ENCODE measurements at regions not wholly inside any gene's neighbourhood (a gene's known extent, or its start where the extent isn't known, plus 50 kb on each side); places are given as distances from the start of the nearest gene placed in this dataset.

GRCh38 chr20:19962958-19963357 is 54.2 kb upstream of the NAA20 start:
- DNase-seq (ENCODE audit: low spot score in 2 of 2) = no peak
- WGBS, 2 donors = 93 to 98% methylated on average over 6 of the region's 6 CpGs
- TF ChIP-seq POLR2A (IDR thresholded peaks at IDR 0.05) = no peak
- no peak for TF ChIP-seq CTCF (IDR thresholded peaks at IDR 0.05)
- no peak overlapping the region for H3K4me3 ChIP-seq (ENCODE audit: low read depth, poor library complexity, severe bottlenecking)
- intact Hi-C loops (cut with DNase I; ENCODE audit: low total_unique reads) = no loop called here

- intact Hi-C loops (cut with DNase I; ENCODE audit: low total_unique reads) = no loop called here
- H3K4me3 ChIP-seq (ENCODE audit: low read depth, poor library complexity, severe bottlenecking) = no peak overlapping the region
- WGBS, 2 donors = 51 to 61% methylated on average over 14 to 15 of the region's 15 CpGs
- DNase-seq (ENCODE audit: low spot score in 2 of 2) = peak; percentile 89 to 92
- peak in 1 of 3 donors; percentile 62 for TF ChIP-seq CTCF (IDR thresholded peaks at IDR 0.05)
- TF ChIP-seq POLR2A (IDR thresholded peaks at IDR 0.05) = no peak
Measured at GRCh38 chr20:19964289-19965265, 52.6 kb upstream of the NAA20 start.

- intact Hi-C loops (cut with DNase I; ENCODE audit: low total_unique reads) = no loop called here
- no peak overlapping the region for H3K4me3 ChIP-seq (ENCODE audit: low read depth, poor library complexity, severe bottlenecking)
- TF ChIP-seq CTCF (IDR thresholded peaks at IDR 0.05) (no peak), POLR2A (IDR thresholded peaks at IDR 0.05) (no peak)
- no peak for DNase-seq (ENCODE audit: low spot score in 2 of 2)
- WGBS, 2 donors = 44 to 60% methylated on average over 1 of the region's 1 CpG
Measured at GRCh38 chr20:19966840-19967239, 50.3 kb upstream of the NAA20 start.
